SK-N-DZ (cell line): ENCODE measurements at regions not wholly inside any gene's neighbourhood (a gene's known extent, or its start where the extent isn't known, plus 50 kb on each side); places are given as distances from the start of the nearest gene placed in this dataset.

ENCODE experiments used
- DNase-seq: peaks from one replicate; pipeline ENCODE4 v3.0.0-alpha.2; 2015; ENCODE audit warnings: low spot score

- DNase-seq, result no peak
These were observed 205.9 kb upstream of the IL12B start for GRCh38 chr5:159536166-159536565.

- no peak for DNase-seq
These were observed 206.4 kb upstream of the IL12B start for GRCh38 chr5:159536646-159537045.

GRCh38 chr5:159539678-159540077, 209.4 kb upstream of the IL12B start:
- no peak for DNase-seq

GRCh38 chr5:159543326-159543725, 213.0 kb upstream of the IL12B start:
- DNase-seq, result no peak

GRCh38 chr5:159545156-159545555, 214.9 kb upstream of the IL12B start:
- DNase-seq, result no peak

- no peak for DNase-seq
These were observed 217.3 kb upstream of the IL12B start for GRCh38 chr5:159547466-159548195.

GRCh38 chr5:159548517-159548916, 218.2 kb upstream of the IL12B start:
- DNase-seq, result no peak

GRCh38 chr5:159549046-159549445, 218.8 kb upstream of the IL12B start:
- no peak for DNase-seq

- DNase-seq, result no peak
These were observed 220.7 kb upstream of the IL12B start for GRCh38 chr5:159550951-159551350.

- no peak for DNase-seq
These were observed 222.5 kb upstream of the IL12B start for GRCh38 chr5:159552751-159553150.

- DNase-seq, result no peak
These were observed 223.5 kb upstream of the IL12B start for GRCh38 chr5:159553792-159554191.

GRCh38 chr5:159555084-159555483, 224.8 kb upstream of the IL12B start:
- no peak for DNase-seq

- no peak for DNase-seq
These were observed 229.1 kb upstream of the IL12B start for GRCh38 chr5:159559337-159559736.

- DNase-seq, result no peak
These were observed 229.8 kb upstream of the IL12B start for GRCh38 chr5:159560088-159560487.

- DNase-seq, result no peak
These were observed 233.7 kb upstream of the IL12B start for GRCh38 chr5:159564031-159564430.

GRCh38 chr5:159566832-159567231, 236.5 kb upstream of the IL12B start:
- no peak for DNase-seq

- DNase-seq, result no peak
These were observed 237.2 kb upstream of the IL12B start for GRCh38 chr5:159567461-159567860.

GRCh38 chr5:159571501-159572244, 241.4 kb upstream of the IL12B start:
- DNase-seq, result no peak

- no peak for DNase-seq
These were observed 246.6 kb upstream of the IL12B start for GRCh38 chr5:159576902-159577301.

GRCh38 chr5:159581502-159582249, 251.4 kb upstream of the IL12B start:
- no peak for DNase-seq

GRCh38 chr5:159582756-159583541, 252.7 kb upstream of the IL12B start:
- DNase-seq, result no peak

- DNase-seq, result no peak
These were observed 256.6 kb upstream of the IL12B start for GRCh38 chr5:159586921-159587320.
